BLaER1 treated with 17β-estradiol and CSF1 and Interleukin-3, amounts not matched to agents 10 nM and 100 nM (cell line): ENCODE measurements at regions not wholly inside any gene's neighbourhood (a gene's known extent, or its start where the extent isn't known, plus 50 kb on each side); places are given as distances from the start of the nearest gene placed in this dataset.
A peak's percentile ranks its signal among the peaks of the same experiment; 100 is the strongest.

ENCODE experiments used
- H3K27ac ChIP-seq, 11 experiments: shearing (Covaris generic); formaldehyde crosslinking; 2 replicates each; pipeline ENCODE4 v1.8.1; 2022
- H3K27me3 ChIP-seq, 11 experiments: shearing (Covaris generic); formaldehyde crosslinking; 2 replicates each; pipeline ENCODE4 v1.8.1; 2022
- H3K36me3 ChIP-seq, 11 experiments: shearing (Covaris generic); formaldehyde crosslinking; 2 replicates each; pipeline ENCODE4 v1.8.1; 2022
- H3K4me1 ChIP-seq, 10 experiments: shearing (Covaris generic); formaldehyde crosslinking; 2 replicates each; pipeline ENCODE4 v1.8.1; 2022
- H3K4me2 ChIP-seq, 11 experiments: shearing (Covaris generic); formaldehyde crosslinking; 2 replicates each; pipeline ENCODE4 v1.8.1; 2022
- H3K4me3 ChIP-seq, 10 experiments: shearing (Covaris generic); formaldehyde crosslinking; 2 replicates each; pipeline ENCODE4 v1.8.1; 2022
- H3K9ac ChIP-seq, 11 experiments: shearing (Covaris generic); formaldehyde crosslinking; 2 replicates each; pipeline ENCODE4 v1.8.1; 2022
- H3K9me3 ChIP-seq, 11 experiments: shearing (Covaris generic); formaldehyde crosslinking; replicated peaks in 1 of 11; 2 replicates each; pipeline ENCODE4 v1.8.1; 2022
- H4K20me1 ChIP-seq, 11 experiments: shearing (Covaris generic); formaldehyde crosslinking; 2 replicates each; pipeline ENCODE4 v1.8.1; 2022
- Cebpa-rat ChIP-seq, 11 experiments: shearing (Covaris generic); IDR thresholded peaks; 2 replicates each; pipeline ENCODE4 v1.8.1; 2022

DNA sequence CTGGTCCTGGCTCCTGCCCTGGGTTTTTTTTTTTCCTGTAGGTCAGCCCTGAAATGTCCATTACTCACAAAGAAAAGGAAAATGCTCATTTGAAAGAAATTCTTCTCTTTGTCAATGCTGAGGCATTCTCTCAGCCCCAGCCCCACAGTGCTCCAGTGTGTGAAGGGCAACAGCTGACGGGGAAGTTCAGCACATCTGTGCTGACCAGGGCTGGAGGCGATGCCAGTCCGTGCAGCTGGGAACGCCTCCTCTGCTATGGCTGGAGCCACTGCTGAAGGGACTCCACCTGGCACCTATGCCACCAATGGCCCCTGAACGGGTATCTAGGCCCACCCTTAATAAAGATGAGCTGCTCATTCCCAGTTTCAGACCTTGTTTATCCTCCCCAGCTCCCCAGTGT, 71.9 kb upstream of the SLCO4A1 start:
- H4K20me1 ChIP-seq = peaks cover 0 to 50% (median 0%) of the 10 kb centered on the region in 11 experiments; a peak in 8 of 22 replicates
- no peak for TF ChIP-seq Cebpa-rat (IDR thresholded peaks at IDR 0.05)
- no peaks in the 10 kb centered on the region for H3K9me3 ChIP-seq
- no peak overlapping the region for H3K4me3 ChIP-seq
- peaks cover 0 to 23% (median 7%) of the 10 kb centered on the region in 10 experiments; a peak in 12 of 20 replicates for H3K4me1 ChIP-seq
- no peak overlapping the region for H3K4me2 ChIP-seq
- H3K27ac ChIP-seq = no peak overlapping the region
- H3K9ac ChIP-seq = no peak overlapping the region
- H3K36me3 ChIP-seq = no peaks in the 10 kb centered on the region
- peaks cover 0 to 28% (median 10%) of the 10 kb centered on the region in 11 experiments; a peak in 10 of 22 replicates for H3K27me3 ChIP-seq

DNA sequence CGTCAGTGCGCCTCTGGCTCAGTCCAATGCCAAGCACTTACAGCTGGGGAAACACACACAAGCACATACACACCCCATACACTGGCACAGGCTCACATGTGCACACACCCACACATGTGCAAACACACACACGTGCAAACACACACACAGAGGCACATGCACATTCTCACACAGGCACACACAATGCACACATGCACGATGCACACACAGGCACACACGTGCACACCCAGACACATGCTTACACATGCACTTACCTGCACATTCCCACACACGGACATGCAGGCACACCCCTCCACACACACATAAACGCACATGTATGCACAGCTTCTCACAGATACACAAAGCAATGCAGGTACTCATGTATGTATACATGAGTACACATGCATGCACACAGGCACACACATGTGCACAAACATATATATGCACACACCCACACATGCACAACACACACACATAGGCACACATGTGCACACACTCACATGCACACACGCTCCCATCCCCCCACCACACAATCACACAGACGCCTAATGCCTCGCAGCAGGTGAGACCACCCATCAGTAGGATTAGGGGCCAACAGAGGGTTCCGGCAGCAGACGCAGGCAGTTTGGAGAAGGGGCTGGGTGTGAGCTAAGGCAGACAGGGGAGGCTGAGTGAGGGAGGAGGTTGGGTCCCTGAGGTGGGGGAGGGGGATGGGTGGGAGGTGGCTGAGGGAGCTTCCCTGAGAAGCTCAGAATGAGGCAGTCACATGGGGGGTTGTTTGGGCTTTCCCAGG, 71.2 kb upstream of the SLCO4A1 start:
- peaks cover 0 to 23% (median 7%) of the 10 kb centered on the region in 10 experiments; a peak in 12 of 20 replicates for H3K4me1 ChIP-seq
- no peak overlapping the region for H3K27ac ChIP-seq
- H3K27me3 ChIP-seq = peaks cover 0 to 34% (median 10%) of the 10 kb centered on the region in 11 experiments; a peak in 11 of 22 replicates
- H3K36me3 ChIP-seq = no peaks in the 10 kb centered on the region
- H4K20me1 ChIP-seq = peaks cover 0 to 51% (median 0%) of the 10 kb centered on the region in 11 experiments; a peak in 8 of 22 replicates
- TF ChIP-seq Cebpa-rat (IDR thresholded peaks at IDR 0.05) = no peak
- no peak overlapping the region for H3K9ac ChIP-seq
- no peak overlapping the region for H3K4me2 ChIP-seq
- H3K4me3 ChIP-seq = no peak overlapping the region
- H3K9me3 ChIP-seq = no peaks in the 10 kb centered on the region

DNA sequence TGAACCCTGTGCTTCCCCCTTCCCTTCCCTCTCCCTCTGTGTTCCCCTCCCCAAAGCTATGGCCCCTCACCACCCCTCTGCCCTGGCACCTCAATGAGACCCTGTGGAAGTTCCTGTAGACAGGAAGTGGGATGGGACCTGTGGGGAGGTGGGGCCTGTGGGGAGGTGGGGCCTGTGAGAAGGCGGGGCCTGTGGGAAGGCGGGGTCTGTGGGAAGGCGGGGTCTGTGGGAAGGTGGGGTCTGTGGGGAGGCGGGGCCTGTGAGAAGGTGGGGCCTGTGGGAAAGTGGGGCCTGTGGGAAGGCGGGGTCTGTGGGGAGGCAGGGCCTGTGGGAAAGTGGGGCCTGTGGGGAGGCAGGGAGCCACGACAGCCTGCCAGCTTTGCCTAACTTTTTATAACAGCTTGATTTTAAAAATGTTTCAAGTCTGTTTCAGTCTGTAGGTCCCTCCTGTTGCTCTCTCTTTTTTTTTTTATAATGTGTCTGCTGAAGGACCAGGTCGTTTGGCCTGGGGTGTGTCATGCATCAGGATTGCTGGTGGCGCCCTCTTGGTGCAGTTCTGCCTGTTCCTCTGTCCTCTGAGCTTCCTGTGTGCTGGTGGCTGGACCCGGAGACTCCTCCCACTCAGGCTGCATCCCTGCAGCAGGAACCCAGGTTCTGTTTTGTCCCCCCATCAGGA, 70.5 kb upstream of the SLCO4A1 start:
- Histone ChIP-seq H3K4me2 (peak overlapping the region in 6 of 11 experiments; percentile 28 to 44 (median 38); a peak in 9 of 22 replicates), H3K27ac (no peak overlapping the region)

DNA sequence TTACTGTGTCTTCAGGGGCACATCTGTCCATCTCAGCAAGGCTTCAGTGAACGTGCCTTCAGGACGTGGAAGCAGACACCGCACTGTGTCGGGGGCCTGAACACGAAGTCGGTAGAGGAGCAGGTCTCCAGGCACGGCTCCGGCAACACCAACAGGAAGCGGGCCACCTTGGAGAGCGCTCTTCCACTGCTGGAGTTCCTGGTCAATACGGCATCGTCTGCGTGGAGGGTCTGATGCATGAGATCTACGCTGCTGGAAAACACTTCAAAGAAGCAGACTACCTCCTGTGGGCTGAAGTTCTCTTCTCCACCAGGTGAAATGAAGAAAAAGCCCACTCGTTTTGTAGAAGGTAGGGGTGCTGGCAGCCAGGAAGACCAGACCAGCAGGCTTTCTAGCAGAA, 69.3 kb upstream of the SLCO4A1 start:
- H3K4me3 ChIP-seq = no peak overlapping the region
- no peak overlapping the region for H3K27ac ChIP-seq
- peaks cover 0 to 55% (median under 1%) of the 10 kb centered on the region in 11 experiments; a peak in 9 of 22 replicates for H4K20me1 ChIP-seq
- no peak overlapping the region for H3K9ac ChIP-seq
- TF ChIP-seq Cebpa-rat (IDR thresholded peaks at IDR 0.05) = no peak
- no peaks in the 10 kb centered on the region for H3K9me3 ChIP-seq
- no peaks in the 10 kb centered on the region for H3K36me3 ChIP-seq
- H3K4me2 ChIP-seq = no peak overlapping the region
- peaks cover 0 to 22% (median 9%) of the 10 kb centered on the region in 10 experiments; a peak in 12 of 20 replicates for H3K4me1 ChIP-seq
- H3K27me3 ChIP-seq = peaks cover 8 to 53% (median 21%) of the 10 kb centered on the region in 11 experiments; a peak in 21 of 22 replicates

More for the DNA sequence above, 70.5 kb upstream of the SLCO4A1 start:
- TF ChIP-seq Cebpa-rat (IDR thresholded peaks at IDR 0.05) = no peak
- Histone ChIP-seq H3K4me3 (no peak overlapping the region), H3K36me3 (no peaks in the 10 kb centered on the region), H3K9ac (no peak overlapping the region), H3K9me3 (no peaks in the 10 kb centered on the region), H3K4me1 (peaks cover 0 to 21% (median 7%) of the 10 kb centered on the region in 10 experiments; a peak in 12 of 20 replicates), H4K20me1 (peaks cover 0 to 56% (median 0%) of the 10 kb centered on the region in 11 experiments; a peak in 8 of 22 replicates), H3K27me3 (peaks cover 0 to 42% (median 10%) of the 10 kb centered on the region in 11 experiments; a peak in 14 of 22 replicates)

DNA sequence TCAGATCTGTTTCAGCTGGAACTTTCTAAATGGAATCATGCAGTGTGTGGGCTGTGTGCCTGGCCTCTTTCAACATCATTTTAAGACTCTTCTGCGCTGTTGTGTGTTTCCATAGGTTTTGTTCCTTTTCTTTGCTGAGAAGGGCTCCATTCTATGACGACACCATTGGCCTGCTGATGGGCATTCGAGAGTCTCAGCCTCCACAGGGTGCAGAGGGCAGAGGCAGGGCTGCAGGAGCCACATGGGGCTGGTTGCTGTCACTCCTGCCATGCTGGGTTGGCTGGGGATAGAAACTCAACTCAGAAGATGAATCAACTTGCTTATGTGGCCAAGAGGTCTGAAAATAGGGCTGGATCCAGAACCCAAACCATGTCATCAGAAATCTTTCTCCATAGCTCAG, 68.5 kb upstream of the SLCO4A1 start:
- Histone ChIP-seq H3K9me3 (no peaks in the 10 kb centered on the region), H3K9ac (no peak overlapping the region), H3K27me3 (peaks cover 17 to 62% (median 30%) of the 10 kb centered on the region in 11 experiments), H4K20me1 (peaks cover 0 to 59% (median 4%) of the 10 kb centered on the region in 11 experiments; a peak in 9 of 22 replicates), H3K4me3 (no peak overlapping the region), H3K4me1 (peaks cover 0 to 29% (median 11%) of the 10 kb centered on the region in 10 experiments; a peak in 12 of 20 replicates), H3K27ac (no peak overlapping the region), H3K4me2 (no peak overlapping the region), H3K36me3 (no peaks in the 10 kb centered on the region)
- no peak for TF ChIP-seq Cebpa-rat (IDR thresholded peaks at IDR 0.05)

DNA sequence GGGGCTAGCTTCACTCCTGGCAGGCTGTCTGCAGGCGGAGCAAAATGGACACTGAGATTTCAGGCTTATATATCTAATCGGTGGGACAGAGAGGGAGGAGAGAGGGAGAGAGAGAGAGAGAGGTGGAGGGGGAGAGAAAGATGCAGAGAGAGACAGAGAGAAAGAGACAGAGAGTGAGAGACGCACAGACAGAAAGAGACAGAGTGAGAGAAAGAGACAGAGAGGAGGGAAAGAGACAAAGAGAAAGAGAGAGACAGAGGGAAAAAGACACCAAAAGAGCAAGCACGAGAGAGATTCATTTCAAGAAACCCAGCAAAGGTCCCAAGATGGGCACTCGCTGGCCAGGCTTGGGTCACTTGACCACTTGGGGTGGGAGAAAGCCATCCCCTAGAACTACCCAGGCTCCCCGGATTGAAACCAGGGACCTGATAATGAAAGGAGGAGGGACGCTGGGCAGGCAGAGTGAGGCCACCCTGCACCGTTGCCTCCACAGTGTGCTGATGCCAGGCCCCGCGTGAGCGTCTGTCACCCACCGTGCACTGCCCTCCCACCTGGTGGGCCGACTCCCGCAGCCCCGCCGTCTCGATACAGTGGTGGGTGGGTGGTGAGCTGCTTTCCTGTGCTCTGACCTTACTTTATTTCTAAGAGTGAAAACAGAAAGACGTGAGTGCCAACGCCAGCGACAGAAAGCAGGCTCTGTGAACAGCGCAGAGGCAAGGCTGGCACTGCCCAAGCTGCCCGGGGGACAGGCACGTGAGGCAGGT, 67.9 kb upstream of the SLCO4A1 start:
- H3K9me3 ChIP-seq = no peaks in the 10 kb centered on the region
- no peak overlapping the region for H3K27ac ChIP-seq
- H3K4me3 ChIP-seq = no peak overlapping the region
- no peaks in the 10 kb centered on the region for H3K36me3 ChIP-seq
- H3K4me2 ChIP-seq = no peak overlapping the region
- H3K4me1 ChIP-seq = peaks cover 0 to 26% (median 10%) of the 10 kb centered on the region in 10 experiments; a peak in 12 of 20 replicates
- H3K27me3 ChIP-seq = peaks cover 23 to 65% (median 32%) of the 10 kb centered on the region in 11 experiments
- H3K9ac ChIP-seq = no peak overlapping the region
- TF ChIP-seq Cebpa-rat (IDR thresholded peaks at IDR 0.05) = no peak
- H4K20me1 ChIP-seq = peaks cover 0 to 63% (median 4%) of the 10 kb centered on the region in 11 experiments; a peak in 9 of 22 replicates

DNA sequence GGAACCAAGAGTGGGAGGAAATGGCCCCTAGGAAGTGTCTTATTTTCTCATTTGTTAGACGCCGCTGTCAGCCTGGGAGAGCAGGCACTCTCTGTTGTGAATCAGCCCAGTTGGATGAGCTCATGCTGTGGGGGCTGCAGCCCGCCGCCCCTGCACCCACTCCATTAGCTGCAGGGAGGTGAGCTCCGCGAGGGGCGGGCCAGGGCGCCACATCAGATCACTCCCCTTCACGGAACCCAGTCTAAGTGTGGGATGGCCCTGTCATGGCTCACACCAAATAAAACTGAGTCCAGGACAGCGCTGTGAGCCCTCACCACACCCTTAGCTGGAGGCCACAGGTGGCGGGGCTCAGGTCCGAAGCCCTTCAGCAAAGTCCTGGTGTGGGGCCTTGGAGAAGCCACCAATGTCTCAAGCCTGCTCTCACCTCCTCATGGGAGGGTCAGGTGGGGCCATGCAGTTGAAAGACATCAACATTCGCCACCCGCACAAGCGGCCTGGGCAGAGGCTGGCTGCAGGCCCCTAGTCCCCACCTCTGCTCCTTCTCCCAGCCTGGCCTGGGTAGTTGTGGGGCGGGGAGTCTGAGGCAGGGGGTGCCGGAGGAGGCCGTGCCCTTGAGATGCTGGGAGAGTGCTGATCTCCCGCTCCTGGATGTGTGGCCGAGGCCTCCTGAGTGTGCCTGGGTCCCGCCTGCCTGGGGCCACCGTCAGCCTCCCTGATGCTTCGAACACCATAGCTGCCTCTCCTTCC, 66.2 kb upstream of the SLCO4A1 start:
- no peak for TF ChIP-seq Cebpa-rat (IDR thresholded peaks at IDR 0.05)
- peaks cover 40 to 75% (median 49%) of the 10 kb centered on the region in 11 experiments for H3K27me3 ChIP-seq

More for the DNA sequence above, 66.2 kb upstream of the SLCO4A1 start:
- Histone ChIP-seq H3K9me3 (no peaks in the 10 kb centered on the region), H3K4me3 (no peak overlapping the region), H3K36me3 (no peaks in the 10 kb centered on the region), H3K4me1 (peaks cover 0 to 23% (median 8%) of the 10 kb centered on the region in 10 experiments; a peak in 12 of 20 replicates), H3K4me2 (no peak overlapping the region), H3K27ac (no peak overlapping the region), H3K9ac (no peak overlapping the region), H4K20me1 (peaks cover 0 to 66% (median 10%) of the 10 kb centered on the region in 11 experiments; a peak in 11 of 22 replicates)
